GM19468 (cell line): ENCODE measurements at regions not wholly inside any gene's neighbourhood (a gene's known extent, or its start where the extent isn't known, plus 50 kb on each side); places are given as distances from the start of the nearest gene placed in this dataset.

ENCODE experiments used
- ATAC-seq: cut with Tn5 transposase; IDR thresholded peaks from one replicate; pipeline ENCODE4 v1.9.1; 2021; ENCODE audit warnings: mild to moderate bottlenecking, moderate library complexity, moderate number of reproducible peaks; ENCODE audit not compliant: unreplicated experiment; ENCODE audit errors: extremely low read depth

DNA sequence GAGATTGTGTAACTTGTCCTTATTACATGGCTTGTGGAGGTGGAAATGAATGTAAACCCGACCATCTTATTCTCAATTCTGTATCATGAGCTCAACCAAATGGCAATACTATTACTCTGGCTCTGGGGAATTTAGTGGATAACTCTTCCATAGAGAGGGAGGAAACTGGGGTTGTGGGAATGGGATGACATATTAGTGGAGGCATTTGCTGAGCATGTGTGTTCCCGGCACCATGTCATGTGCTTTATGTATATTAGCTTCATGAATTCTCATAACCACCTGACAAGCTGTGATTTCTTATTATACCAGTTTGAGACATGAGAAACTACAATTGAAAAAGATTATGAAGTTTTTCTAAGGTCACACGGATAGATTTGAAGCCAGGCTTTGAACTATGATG is 112.8 kb upstream of the TMEFF2 start:
- no peak for ATAC-seq

- ATAC-seq = no peak
These were observed 103.9 kb upstream of the TMEFF2 start for GRCh38 chr2:192298664-192299063.

GRCh38 chr2:192292478-192292877 is 97.7 kb upstream of the TMEFF2 start:
- ATAC-seq = no peak

- no peak for ATAC-seq
These were observed 93.6 kb upstream of the TMEFF2 start for GRCh38 chr2:192288295-192288694.

DNA sequence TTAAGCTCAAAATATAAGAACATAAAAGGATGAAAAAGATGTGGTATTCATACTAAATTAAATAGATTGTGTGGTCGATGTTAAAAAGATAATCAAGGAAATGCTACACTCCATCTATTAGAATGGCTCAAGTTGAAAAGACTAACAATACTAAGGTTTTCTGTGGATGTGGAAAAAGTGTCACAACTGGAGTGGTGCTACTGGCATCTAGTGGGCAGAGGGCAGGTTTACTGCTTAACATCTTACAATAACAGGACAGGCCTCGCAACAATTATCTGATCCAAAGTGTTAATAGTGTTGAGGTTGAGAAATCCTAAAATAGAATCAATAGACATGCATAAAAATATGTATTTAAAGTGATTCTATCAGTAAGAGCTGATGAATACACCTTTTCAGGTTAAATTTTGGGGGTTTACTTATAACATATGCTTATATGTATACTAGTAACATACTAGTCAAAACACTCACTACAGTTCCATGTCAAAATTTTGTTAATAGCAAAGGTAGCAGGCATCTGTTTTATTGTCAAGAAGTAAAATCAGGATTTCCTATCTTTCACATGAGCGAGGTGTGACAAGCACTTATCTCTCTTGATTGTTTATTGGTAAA is 91.5 kb upstream of the TMEFF2 start:
- ATAC-seq = no peak

DNA sequence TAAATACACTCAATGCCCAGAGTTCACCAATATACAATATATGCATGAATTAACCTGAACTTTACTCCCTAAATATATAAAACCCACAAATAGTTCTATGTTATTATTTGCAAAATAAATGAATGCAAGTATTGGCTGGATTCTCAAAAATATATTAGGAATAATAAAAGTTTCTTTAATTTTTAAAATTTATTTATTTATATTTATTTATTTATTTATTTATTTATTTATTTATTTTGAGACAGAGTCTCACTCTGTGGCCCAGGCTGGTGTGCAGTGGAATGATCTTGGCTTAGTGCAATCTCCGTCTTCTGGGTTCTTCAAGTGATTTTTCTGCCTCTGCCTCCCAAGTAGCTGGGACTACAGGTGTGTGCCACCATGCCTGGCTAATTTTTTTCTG is 88.7 kb upstream of the TMEFF2 start:
- no peak for ATAC-seq

DNA sequence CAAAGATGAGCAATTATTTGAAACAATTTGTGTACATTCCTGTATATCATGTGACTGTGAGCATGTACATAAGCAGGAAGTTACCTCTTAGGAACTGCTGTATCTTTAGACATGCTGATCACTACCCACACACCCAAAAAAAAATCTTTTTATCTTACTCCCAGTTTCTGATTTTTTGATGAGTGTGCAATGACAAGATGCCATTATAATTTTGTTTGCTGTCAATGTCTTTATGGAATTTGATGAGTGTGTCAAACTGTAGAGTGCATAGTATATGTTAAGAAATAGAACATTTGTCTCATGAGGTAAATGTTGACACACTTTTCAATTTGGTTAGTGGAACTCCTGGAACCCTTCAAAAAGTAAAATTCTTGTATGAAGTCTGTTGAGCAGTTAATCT is 84.0 kb upstream of the TMEFF2 start:
- ATAC-seq = no peak

GRCh38 chr2:192277494-192278109 is 82.9 kb upstream of the TMEFF2 start:
- ATAC-seq = no peak

DNA sequence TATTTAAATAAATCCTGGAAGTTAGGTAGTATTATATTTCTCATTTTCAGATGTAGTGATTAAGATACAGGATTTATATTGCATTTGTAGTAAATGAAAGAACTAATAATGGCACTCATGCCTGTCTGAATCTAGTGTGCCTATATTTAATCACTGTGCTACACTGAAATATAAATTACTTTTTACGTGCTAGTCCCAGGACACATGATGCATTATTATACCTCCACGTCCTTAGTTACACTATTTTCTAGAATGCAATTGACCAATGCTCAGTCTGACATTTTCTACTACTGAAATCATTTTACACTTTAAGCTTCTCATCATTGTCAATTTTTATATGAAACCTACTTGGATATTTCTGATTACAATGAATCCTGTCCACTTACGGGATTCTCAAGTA is 80.9 kb upstream of the TMEFF2 start:
- no peak for ATAC-seq

DNA sequence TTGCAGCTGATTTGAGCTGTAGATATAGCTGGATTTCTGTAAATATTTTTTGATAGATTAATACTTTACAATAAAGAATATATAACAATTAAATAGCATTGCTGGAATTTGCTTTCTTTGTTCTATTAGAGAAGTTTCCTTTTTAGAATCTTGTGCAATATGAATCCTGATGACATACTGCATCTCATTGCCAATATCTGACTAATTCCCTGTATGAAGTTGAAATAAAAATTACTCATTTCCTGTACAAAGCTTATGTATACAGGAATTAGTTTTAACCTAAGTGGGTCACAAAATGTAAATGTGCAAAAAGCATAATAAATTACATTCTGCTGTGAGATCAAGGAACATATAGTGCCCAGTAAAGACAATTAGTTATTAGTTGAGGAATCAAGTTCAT is 72.8 kb upstream of the TMEFF2 start:
- ATAC-seq = no peak

DNA sequence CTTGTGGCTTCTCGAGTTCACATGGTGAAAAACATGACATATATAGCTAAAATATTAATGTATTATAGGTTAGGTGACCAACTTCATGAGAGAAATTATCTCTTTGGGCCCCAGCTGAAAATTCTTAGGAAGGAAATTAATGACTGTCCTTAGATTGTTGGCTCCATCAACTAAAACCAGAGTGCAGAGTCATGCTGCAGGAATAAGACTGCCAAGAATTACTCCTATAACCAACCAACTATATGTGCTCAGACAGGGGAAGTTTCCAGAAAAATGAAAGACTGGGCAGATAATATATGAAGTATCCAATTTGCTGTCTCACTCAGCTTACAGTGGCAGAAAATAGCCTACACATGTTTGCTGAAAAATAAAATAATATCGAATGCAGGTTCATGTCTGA is 71.0 kb upstream of the TMEFF2 start:
- no peak for ATAC-seq

GRCh38 chr2:192254444-192254843 is 59.7 kb upstream of the TMEFF2 start:
- no peak for ATAC-seq

GRCh38 chr2:192253692-192254091 is 59.0 kb upstream of the TMEFF2 start:
- no peak for ATAC-seq

DNA sequence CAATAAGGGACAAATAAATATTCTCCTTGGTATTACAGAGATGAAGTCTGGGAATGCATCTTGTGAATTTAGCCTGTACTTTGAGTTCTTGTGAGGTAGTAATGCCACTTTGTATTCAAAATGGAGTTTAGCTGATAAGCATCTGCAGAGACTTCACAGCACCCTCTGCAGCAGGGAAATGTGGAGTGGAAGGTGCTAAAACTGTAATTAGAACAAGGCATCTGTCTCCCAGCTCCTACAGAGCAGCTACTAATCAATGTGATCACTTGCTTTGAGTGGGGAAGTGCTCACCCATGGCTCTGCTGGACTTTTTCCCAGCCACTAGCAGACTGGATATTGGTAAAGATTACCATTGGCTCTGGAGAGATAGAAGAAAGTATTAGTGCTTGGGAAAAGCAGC is 56.2 kb upstream of the TMEFF2 start:
- ATAC-seq = no peak

GRCh38 chr2:192247456-192247855 is 52.7 kb upstream of the TMEFF2 start:
- ATAC-seq = no peak

DNA sequence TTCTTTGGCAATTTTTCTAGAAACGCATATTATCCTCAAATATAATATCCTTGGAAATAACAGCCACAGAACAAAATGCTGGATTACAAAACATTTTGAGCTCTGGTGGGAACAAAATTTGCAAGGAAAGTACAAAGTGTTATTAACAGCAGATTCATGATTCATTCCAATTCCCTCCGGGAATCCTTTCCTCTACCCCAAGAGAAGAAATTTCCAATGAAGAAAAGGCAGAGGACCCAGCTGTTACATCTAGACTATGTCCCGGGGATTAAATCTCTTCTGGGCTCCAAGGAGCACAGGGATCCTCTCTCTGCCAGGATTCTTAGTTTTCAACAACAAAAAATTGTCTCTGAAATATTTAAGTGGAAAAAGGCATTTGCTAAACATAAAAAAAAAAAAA is 51.6 kb upstream of the TMEFF2 start:
- ATAC-seq = no peak

DNA sequence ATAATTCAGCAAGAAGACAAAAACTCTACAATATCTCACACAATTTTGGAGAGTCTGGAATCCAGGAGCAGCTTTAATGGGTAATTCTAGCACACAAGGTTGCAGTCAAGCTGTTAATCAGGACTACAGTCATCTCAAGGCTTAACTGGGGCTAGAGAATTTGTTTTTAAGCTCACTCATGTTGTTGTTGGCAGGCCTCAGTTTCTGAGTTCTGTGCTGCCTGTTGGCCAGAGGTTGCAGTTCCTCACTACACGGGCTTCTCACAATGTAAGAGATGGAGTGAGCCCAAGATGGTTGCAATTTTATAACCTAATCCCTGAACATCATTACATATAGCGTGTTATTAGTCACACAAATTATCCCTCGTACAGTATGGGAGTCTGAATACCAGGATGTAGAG is 50.6 kb upstream of the TMEFF2 start:
- ATAC-seq = no peak
